ENCODE measurements at regions not wholly inside any gene's neighbourhood (a gene's known extent, or its start where the extent isn't known, plus 50 kb on each side); places are given as distances from the start of the nearest gene placed in this dataset.

DNA sequence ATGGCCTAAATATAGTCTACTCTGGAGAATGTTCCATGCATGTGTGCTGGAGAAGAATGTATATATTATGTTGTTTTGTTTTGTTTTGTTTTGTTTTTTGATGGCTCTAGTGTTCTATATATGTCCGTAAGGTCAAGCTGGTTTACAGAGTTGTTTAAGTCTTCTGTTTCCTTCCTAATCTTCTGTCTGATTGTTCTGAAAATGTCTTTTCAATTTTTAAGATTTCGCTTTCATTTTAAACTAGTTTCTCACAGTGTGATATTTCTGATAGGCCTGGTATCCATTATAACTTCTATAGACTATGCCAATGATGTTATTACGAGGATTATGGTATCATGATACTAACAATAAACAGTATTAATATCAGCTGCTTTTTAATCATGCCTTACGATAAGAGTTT, 1126.3 kb upstream of the SORCS1 start:
- DNase-seq (no peak), ATAC-seq (no peak)
- CTCF ChIA-PET, result no interaction called here
- Mint-ChIP-seq H3K36me3 (no peaks in the 10 kb centered on the region), H3K27ac (no peak overlapping the region), H3K4me1 (no peaks in the 10 kb centered on the region), H3K4me3 (no peak overlapping the region), H3K9me3 (ENCODE audit: low read depth) (peaks cover 21% of the 10 kb centered on the region), H3K27me3 (no peaks in the 10 kb centered on the region)

DNA sequence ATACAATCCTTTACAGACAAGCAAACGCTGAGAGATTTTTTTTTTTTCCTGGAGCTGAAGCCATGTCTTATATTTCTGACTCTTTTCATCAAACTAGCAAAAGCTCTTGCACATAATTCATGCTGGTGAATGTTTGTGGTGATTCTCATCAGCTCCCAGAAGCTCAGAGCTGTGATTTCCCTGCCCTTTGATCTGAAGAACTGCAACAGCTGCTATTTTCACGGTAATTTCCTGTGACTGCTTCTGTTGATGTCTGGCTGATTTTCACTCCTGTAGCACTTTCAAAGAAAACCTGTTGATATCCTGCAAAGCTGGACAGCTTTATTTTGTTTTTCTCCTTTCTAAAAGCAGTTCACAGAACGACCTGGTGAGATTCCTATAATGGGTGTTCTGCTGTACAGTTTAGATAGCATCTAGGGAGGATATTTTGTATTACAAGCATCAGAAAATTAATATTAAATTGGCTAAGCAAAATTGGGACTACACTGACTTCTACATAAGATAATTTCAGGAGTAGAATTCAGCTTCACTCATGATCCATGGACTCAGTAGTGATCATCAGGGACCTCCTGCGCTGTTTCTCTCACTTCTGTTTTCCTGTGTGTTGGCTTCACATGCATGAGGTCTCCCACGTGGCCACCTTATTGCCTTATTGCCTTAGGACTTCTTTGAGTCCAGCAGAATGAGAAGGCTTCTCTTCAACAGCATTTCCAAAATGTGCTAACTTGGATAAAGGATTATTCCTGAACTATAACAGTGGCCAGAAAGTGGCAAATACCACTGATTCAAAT, 1111.6 kb upstream of the SORCS1 start:
- H3K36me3 Mint-ChIP-seq, result no peaks in the 10 kb centered on the region
- H3K4me1 Mint-ChIP-seq, result no peaks in the 10 kb centered on the region
- CTCF ChIA-PET, result no interaction called here
- H3K27ac Mint-ChIP-seq, result no peak overlapping the region
- DNase-seq, result no peak
- H3K9me3 Mint-ChIP-seq (ENCODE audit: low read depth), result peaks cover 15% of the 10 kb centered on the region
- no peak overlapping the region for H3K4me3 Mint-ChIP-seq
- ATAC-seq, result no peak
- no peaks in the 10 kb centered on the region for H3K27me3 Mint-ChIP-seq

DNA sequence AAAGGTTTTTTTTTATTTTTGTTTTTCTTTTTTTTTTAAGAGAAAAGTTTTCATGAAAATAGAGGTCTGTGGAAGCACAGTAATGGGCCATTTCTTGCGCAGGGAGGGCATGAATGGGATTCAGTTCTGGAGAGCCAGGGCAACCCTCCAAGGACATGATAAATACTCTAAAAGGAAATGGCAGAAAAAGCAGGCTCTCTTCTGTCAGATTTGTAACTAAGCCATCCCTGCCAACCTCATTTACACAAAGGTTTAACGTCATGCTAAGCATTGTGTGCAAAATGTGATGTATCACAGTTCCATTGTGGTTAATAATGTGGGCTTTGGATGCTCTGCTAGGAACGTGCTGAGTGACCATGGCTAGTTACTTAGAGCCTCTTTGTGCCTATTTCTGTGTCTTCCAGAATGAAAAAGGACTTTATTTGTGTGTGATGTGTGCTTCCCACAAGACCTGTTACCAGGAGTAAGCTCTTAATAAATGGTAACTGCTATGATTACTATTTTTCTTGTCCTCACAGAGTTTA, 1095.9 kb upstream of the SORCS1 start:
- Mint-ChIP-seq H3K36me3 (no peaks in the 10 kb centered on the region), H3K9me3 (ENCODE audit: low read depth) (no peaks in the 10 kb centered on the region), H3K27ac (no peak overlapping the region), H3K4me3 (no peak overlapping the region), H3K4me1 (no peaks in the 10 kb centered on the region), H3K27me3 (no peaks in the 10 kb centered on the region)
- CTCF ChIA-PET, result no interaction called here
- ATAC-seq (no peak), DNase-seq (no peak)

DNA sequence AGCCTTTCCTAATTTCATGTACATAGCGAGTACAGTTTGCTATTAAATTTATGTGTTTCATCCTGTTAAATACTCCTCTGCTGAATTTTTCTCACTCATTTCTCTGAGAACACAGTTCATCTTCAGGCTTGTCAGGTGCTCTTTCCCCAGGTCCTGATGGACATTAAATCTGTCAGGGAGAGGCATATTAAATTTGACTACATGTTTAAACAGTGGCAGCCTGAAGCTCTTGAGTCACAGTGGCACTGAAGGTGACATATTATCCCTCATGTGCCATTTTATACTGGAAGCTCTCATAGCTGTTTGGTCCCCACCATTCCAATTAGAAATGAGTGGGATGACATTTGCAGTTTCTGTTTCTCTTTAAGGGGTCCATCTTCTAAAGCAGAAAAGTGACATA, 1089.6 kb upstream of the SORCS1 start:
- no peaks in the 10 kb centered on the region for H3K36me3 Mint-ChIP-seq
- DNase-seq, result no peak
- no peaks in the 10 kb centered on the region for H3K4me1 Mint-ChIP-seq
- ATAC-seq, result no peak
- no peak overlapping the region for H3K4me3 Mint-ChIP-seq
- no peaks in the 10 kb centered on the region for H3K27me3 Mint-ChIP-seq
- H3K27ac Mint-ChIP-seq, result no peak overlapping the region
- CTCF ChIA-PET, result no interaction called here
- peaks cover 9% of the 10 kb centered on the region for H3K9me3 Mint-ChIP-seq (ENCODE audit: low read depth)

DNA sequence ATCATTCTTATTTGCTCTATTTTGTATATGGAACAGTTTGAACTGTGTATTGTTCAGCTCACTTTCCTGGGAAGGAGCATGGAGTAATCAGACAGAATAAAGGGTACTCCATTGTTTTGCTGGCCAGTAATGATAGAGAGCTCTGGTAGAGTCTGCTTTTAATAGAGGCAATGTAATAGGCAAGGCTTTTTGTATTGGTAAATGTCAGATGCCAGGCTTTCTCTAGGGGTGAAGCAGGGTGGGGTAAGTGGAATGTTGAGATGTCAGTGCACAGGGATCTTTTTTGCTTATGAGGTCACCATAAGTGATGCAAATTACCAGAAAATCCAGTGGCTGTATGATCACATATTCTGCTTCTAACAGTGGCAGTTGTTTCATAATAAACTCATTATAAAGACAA, 1088.3 kb upstream of the SORCS1 start:
- H3K36me3 Mint-ChIP-seq, result no peaks in the 10 kb centered on the region
- ATAC-seq (no peak), DNase-seq (no peak)
- CTCF ChIA-PET, result no interaction called here
- H3K4me1 Mint-ChIP-seq, result no peaks in the 10 kb centered on the region
- H3K27me3 Mint-ChIP-seq, result no peaks in the 10 kb centered on the region
- H3K9me3 Mint-ChIP-seq (ENCODE audit: low read depth), result peaks cover 9% of the 10 kb centered on the region
- no peak overlapping the region for H3K4me3 Mint-ChIP-seq
- H3K27ac Mint-ChIP-seq, result no peak overlapping the region

DNA sequence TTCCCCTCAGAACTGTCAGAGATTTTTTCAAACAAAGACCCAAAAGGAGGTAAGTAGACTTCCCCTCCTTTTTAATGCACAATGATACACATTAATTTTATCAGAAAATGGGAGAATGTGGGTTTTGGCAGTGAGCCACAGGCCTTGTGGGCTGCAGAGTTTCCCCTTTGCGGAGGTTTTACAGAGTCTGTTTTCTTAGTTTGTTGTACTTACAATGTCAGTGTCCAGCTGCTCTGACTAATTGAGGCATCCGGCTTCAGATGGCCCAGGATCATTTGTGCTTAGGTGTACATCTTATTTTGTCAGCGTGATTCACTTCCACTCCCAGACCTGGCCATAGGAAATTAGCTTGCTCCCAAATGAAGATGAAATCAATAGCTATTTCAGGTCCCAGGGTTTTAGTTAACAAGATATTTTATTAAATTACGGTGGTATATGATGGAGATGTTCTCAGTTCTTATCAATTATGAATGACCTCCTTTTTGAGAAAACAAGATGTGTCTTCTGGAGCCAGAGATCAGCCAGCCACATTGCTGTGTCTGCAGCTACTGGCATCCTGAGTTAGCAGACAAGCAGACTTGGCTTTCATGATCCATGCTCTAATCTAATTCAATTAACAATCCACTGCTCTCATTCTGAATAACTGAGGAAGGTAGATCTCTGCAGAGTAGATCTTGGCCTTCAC, 1086.6 kb upstream of the SORCS1 start:
- Mint-ChIP-seq H3K4me3 (no peak overlapping the region), H3K36me3 (no peaks in the 10 kb centered on the region), H3K27ac (no peak overlapping the region), H3K9me3 (ENCODE audit: low read depth) (peaks cover 13% of the 10 kb centered on the region), H3K27me3 (no peaks in the 10 kb centered on the region), H3K4me1 (no peaks in the 10 kb centered on the region)
- DNase-seq (no peak), ATAC-seq (no peak)
- CTCF ChIA-PET, result no interaction called here

DNA sequence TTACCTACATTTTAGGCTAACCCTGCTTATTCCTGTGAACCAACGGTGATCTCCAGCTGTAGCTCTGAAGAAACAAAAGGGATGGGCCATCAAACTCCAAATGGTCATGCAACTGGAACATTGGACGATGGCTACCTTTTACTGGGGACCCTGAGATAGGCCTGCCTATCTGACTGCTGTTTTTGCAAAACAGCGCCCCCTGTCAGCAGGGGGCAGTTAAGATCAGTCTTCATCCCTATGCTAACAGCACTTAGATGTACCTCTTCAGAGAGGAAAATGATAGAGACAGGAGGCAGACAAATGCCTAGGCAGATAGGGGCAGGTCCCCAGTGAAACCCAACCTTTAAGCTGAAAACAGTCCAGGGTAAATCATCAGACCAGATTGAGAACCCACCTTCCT, 1085.4 kb upstream of the SORCS1 start:
- CTCF ChIA-PET, result no interaction called here
- ATAC-seq (no peak), DNase-seq (no peak)
- no peaks in the 10 kb centered on the region for H3K36me3 Mint-ChIP-seq
- no peaks in the 10 kb centered on the region for H3K4me1 Mint-ChIP-seq
- H3K27me3 Mint-ChIP-seq, result no peaks in the 10 kb centered on the region
- H3K9me3 Mint-ChIP-seq (ENCODE audit: low read depth), result peaks cover 13% of the 10 kb centered on the region
- H3K4me3 Mint-ChIP-seq, result no peak overlapping the region
- H3K27ac Mint-ChIP-seq, result no peak overlapping the region

DNA sequence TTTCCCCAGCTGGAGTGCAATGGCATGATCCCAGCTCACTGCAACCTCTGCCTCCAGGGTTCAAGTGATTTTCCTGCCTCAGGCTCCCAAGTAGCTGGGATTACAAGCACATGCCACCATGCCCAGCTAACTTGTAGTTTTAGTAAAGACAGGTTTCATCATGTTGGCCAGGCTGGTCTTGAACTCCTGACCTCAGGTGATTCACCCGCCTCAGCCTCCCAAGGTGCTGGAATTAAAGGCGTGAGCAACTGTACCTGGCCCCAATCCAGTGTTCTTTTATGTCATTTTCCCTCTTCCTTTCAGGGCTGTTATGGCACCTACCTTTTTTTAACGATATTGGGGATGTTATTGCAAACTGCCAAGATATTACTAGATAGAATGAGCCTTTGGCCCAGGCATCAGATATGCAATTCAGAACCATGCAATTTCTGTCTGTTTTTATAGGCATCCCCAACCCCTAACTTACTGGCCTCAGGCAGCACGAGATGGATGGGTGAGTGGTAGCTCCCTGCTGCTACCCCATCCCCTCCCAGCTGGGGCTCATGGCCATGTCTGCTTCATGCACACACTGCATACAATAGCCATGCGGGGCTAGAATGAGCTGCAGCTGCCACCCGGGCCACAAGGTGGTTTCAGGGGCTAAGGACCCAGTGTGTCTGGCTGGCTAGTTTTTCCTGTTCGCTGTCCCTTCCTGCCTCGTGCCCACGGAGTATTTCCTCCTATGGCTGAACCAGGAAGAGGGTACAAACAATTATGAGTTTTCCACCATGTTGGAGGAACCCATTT, 1080.1 kb upstream of the SORCS1 start:
- Mint-ChIP-seq H3K9me3 (ENCODE audit: low read depth) (peaks cover 8% of the 10 kb centered on the region), H3K27ac (no peak overlapping the region), H3K4me1 (no peaks in the 10 kb centered on the region), H3K4me3 (no peak overlapping the region), H3K27me3 (no peaks in the 10 kb centered on the region), H3K36me3 (no peaks in the 10 kb centered on the region)
- no peak for DNase-seq
- CTCF ChIA-PET, result no interaction called here
- no peak for ATAC-seq

DNA sequence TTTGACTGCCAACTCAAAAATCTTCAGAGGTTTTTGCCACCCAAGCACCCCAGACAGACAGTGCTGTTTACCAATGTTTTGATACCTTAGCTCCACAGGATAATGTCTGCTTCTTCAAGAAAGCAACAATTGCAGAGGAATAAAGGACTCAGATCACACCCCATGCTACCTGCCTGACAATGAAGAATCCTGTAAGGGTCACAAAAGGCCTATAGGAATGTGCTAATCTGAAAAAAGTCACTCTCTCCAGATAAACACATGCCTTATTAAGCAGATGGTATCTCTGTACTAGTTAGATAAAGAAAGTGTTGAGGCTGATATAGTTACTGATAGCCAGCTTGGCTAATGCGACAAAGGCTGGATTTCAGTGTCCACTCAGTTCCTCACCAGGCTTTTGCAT, 1076.7 kb upstream of the SORCS1 start:
- peaks cover 14% of the 10 kb centered on the region for H3K9me3 Mint-ChIP-seq (ENCODE audit: low read depth)
- H3K4me3 Mint-ChIP-seq, result no peak overlapping the region
- CTCF ChIA-PET, result interaction anchor here (0.9 kb wide), 1 partner anchor 10 kb away, joined by 3 read pairs; no protein-coding TSS in a partner anchor
- no peak for ATAC-seq
- H3K27ac Mint-ChIP-seq, result no peak overlapping the region
- no peaks in the 10 kb centered on the region for H3K27me3 Mint-ChIP-seq
- DNase-seq, result no peak
- no peaks in the 10 kb centered on the region for H3K4me1 Mint-ChIP-seq
- H3K36me3 Mint-ChIP-seq, result no peaks in the 10 kb centered on the region

DNA sequence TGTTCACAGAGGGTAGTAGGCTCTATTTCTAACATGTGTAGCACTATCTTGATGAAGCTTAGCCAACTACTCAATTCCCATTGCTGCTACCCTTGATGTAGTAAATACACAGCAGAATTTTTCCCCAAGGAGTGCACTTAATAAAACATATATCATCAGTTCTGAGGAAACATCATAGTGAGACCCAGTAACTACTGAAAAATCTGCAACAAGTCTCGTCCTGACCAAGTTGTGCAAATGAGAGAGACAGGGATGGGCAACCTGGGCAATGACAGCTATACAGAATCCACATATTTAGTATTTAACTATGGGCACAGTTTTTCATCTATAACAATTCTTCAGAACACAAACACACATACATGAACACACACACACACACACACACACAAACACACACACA, 1073.8 kb upstream of the SORCS1 start:
- Mint-ChIP-seq H3K9me3 (ENCODE audit: low read depth) (peaks cover 17% of the 10 kb centered on the region), H3K27ac (no peak overlapping the region), H3K4me3 (no peak overlapping the region), H3K27me3 (no peaks in the 10 kb centered on the region), H3K4me1 (no peaks in the 10 kb centered on the region), H3K36me3 (no peaks in the 10 kb centered on the region)
- DNase-seq, result no peak
- ATAC-seq, result no peak
- CTCF ChIA-PET, result no interaction called here

DNA sequence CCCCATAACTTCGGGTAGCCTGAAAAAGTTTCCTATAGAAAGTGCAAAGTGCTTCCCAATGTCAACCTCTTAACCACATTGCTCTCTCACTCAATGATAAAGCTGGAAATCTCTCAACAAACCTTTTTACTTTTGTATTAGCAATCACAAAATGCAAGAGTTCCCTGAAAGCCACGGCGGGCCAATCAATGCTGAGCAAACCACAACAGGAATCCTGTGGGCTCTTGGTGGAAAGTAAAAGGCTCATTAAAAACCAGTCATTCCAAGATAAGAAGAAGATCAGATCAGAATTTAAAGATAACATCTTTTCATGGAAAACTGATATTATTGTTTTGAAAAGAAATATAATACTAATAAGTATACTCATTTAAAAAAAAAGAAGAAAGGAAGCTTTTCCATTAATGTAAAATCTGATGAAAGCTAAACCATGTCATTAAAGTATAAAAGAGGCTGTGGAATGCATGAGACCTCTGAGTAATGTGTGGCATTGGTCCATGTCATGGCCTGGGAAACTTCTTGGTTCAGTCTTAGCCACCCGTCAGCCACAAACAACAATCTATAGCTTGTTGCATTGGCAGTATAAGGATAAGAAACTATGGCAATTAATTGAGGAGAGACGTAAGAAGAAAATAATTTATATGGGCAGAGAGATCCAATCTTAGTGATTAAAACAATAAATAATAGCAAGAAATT, 1066.1 kb upstream of the SORCS1 start:
- Mint-ChIP-seq H3K27me3 (no peaks in the 10 kb centered on the region), H3K9me3 (ENCODE audit: low read depth) (peaks cover 7% of the 10 kb centered on the region), H3K4me3 (no peak overlapping the region), H3K27ac (no peak overlapping the region), H3K4me1 (no peaks in the 10 kb centered on the region), H3K36me3 (no peaks in the 10 kb centered on the region)
- no peak for ATAC-seq
- DNase-seq, result no peak
- CTCF ChIA-PET, result interaction anchor here (0.9 kb wide), 1 partner anchor 10 kb away, joined by 3 read pairs; no protein-coding TSS in a partner anchor

DNA sequence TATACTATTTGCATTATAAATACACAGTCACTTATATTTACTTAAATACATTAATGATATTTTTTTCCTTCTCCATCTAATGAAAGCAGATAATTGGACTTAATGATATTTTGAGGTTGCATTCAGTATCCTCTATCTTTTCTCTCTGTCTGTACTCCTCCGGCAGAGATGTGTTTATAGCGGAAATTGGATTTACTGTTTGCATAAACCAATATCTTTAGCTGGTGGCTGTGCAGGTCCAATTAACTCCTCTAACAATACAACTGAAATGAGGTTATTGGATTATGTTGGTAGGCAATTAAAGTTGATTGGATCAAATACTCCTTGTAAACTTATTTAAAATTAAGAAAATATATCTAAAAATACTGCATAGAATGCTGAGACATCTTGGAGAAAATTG, 1044.2 kb upstream of the SORCS1 start:
- DNase-seq (no peak), ATAC-seq (no peak)
- H3K9me3 Mint-ChIP-seq (ENCODE audit: low read depth), result peaks cover 13% of the 10 kb centered on the region
- H3K4me1 Mint-ChIP-seq, result no peaks in the 10 kb centered on the region
- H3K27me3 Mint-ChIP-seq, result no peaks in the 10 kb centered on the region
- H3K36me3 Mint-ChIP-seq, result no peaks in the 10 kb centered on the region
- CTCF ChIA-PET, result no interaction called here
- H3K4me3 Mint-ChIP-seq, result no peak overlapping the region
- H3K27ac Mint-ChIP-seq, result no peak overlapping the region

DNA sequence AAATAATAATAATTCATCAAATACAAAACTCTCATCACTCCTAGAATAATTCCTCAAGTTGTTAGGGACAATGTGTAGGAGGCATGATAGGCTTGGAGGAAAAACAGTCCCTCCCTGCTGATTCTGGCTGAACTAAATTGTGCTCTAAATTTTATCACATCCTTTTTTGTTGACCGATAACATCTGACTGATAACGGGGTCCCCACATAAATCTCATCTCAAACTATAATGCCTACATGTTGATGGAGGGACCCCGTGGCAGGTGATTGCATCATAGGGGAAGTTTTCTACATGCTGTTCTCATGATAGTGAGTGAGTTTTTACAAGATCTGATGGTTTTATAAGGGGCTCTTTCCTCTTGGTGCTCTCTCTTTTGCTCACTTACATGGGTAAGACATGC, 1043.5 kb upstream of the SORCS1 start:
- DNase-seq, result no peak
- no peaks in the 10 kb centered on the region for H3K27me3 Mint-ChIP-seq
- ATAC-seq, result no peak
- peaks cover 13% of the 10 kb centered on the region for H3K9me3 Mint-ChIP-seq (ENCODE audit: low read depth)
- no peaks in the 10 kb centered on the region for H3K36me3 Mint-ChIP-seq
- H3K4me3 Mint-ChIP-seq, result no peak overlapping the region
- no peaks in the 10 kb centered on the region for H3K4me1 Mint-ChIP-seq
- CTCF ChIA-PET, result no interaction called here
- H3K27ac Mint-ChIP-seq, result no peak overlapping the region

Data from activated CD8-positive, alpha-beta memory T cell treated with anti-CD3 and anti-CD28 coated beads, Interleukin-2, amount 10 ng/mL, durations not matched to agents 7 days and 5 days (primary cell).